ENCODE measurements at regions not wholly inside any gene's neighbourhood (a gene's known extent, or its start where the extent isn't known, plus 50 kb on each side); places are given as distances from the start of the nearest gene placed in this dataset.
"Not testable (repeated sequence)": the region's sequence is repeated elsewhere in the genome, so short reads cannot be mapped to it uniquely, and the experiment has no call there.

- DNase-seq: no peak
These were observed 127.9 kb upstream of the NOL4 start for GRCh38 chr18:34352385-34353163.

DNA sequence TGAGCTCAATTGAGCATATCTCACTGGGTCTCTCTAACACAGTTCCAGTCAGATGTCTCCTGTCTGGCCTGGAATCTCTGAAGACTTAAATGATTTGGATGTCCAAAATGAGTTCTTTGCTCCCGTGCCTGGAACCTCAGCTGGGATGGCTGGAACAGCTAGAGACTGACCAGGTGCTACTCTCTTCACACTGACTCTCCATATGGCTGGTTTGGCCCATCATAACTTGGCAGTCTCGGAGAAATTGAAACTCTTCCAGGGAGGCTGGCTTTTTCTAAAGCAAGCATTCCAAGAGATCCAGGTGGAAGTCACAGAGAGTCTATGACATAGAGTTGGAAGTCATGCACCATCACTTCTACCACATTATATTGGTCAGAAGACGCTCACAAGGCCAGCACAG, 129.6 kb upstream of the NOL4 start:
- no peak for DNase-seq

GRCh38 chr18:34357944-34358580, 133.3 kb upstream of the NOL4 start:
- DNase-seq: no peak

GRCh38 chr18:34358923-34359322, 134.2 kb upstream of the NOL4 start:
- DNase-seq: peak; percentile 1

DNA sequence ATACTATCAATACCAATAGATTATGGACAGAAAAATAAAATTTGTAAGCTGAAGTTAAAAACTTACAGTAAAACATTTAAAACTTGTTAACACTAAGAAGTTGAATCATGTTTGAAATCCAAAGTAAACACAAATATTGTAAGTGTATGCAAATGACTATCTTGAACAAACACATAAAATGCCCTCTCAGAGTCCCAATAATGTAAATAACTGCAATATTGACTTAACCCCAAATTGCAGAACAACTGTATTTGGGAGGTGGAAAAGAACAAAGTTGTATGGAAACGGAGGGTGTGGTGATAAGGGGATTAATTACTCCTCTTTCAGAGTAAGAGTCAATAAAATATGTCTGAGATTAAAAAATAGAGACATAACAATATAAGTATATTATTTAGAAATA, 140.0 kb upstream of the NOL4 start:
- no peak for DNase-seq

- no peak for DNase-seq
These were observed 146.1 kb upstream of the NOL4 start for GRCh38 chr18:34370704-34371395.

GRCh38 chr18:34380326-34380725, 155.6 kb upstream of the NOL4 start:
- DNase-seq: no peak

GRCh38 chr18:34385311-34385710, 160.6 kb upstream of the NOL4 start:
- DNase-seq: no peak

DNA sequence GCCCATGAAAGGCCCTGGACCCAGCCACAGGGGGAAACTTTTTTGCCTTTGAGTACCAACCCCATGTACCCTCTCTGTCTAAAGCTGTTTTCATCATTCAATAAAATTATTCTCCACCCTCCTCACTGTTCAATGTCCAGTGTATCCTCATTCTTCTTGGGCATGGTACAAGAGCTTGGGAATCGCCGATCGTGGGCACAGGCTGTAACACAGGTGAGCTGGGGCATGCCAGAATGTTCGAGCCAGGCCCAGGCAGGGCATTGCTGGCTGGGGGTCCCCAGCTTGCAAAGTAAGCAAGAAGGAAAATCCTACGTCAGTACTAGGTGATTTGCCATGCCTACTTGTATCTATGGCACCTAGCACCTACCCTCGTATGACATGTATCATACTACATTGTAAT, 162.1 kb upstream of the NOL4 start:
- DNase-seq: no peak

GRCh38 chr18:34397286-34397896, 172.7 kb upstream of the NOL4 start:
- no peak for DNase-seq

- no peak for DNase-seq
These were observed 175.2 kb upstream of the NOL4 start for GRCh38 chr18:34399892-34400291.

- DNase-seq: no peak
These were observed 176.1 kb upstream of the NOL4 start for GRCh38 chr18:34400834-34401233.

GRCh38 chr18:34401775-34402174, 177.1 kb upstream of the NOL4 start:
- DNase-seq: no peak

GRCh38 chr18:34407471-34407870, 182.8 kb upstream of the NOL4 start:
- not testable (repeated sequence) for DNase-seq

DNA sequence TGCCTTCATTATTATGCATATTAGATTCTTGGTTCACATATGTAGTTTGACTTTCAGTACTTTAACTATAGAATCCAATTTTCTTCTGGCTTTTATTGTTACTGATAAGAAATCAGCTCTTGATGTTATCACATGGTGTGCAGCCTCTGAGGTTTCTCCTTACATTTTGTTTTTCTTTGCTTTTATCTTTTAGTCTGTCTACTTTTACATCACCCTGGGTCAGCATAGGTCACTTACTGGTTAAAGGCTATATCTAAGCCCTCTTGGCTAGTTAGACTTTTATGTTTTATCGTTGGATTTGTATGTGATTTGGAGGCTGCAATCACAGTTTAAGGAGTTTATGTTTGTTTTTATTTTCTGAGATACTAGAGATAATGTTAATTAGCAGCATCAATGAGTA, 187.2 kb upstream of the NOL4 start:
- DNase-seq: no peak

DNA sequence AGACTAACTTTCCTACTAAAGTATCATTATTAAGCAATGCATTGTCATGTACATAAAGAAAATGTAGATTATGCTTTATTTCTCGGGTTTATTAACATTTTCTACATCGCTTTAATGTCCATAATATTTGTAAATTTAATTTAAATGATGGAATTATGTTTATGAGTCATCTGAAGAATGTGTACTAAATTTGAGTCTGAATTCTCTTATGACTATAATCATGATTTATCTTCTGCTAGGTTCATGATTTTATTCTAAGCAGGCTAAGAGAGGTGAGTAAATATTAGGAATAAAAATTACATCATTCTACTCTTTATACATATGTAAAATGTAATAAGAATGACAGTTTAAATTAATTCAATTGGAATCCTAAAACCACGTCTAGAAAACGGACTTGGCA, 206.3 kb upstream of the NOL4 start:
- DNase-seq: no peak

DNA sequence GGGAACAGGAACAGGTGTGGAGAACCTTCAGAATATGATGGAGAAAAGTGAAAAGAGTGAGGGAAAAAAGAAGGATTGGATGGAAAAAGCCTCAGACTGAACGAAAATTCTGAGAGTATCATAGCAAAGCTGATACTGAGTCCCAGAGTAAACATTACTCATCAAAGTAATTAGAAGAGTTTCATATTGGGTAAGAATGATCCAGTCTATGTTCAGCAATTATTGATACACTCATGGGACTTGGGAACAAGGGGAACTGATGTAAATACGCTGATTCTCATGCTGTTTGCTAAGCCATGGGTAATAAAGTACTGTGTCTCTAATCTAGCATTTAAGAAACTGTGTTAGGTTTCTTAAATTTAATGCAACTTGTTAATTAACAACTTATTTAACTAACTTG, 219.9 kb upstream of the NOL4 start:
- DNase-seq: no peak

- DNase-seq: no peak
These were observed 223.9 kb upstream of the NOL4 start for GRCh38 chr18:34448662-34449061.

DNA sequence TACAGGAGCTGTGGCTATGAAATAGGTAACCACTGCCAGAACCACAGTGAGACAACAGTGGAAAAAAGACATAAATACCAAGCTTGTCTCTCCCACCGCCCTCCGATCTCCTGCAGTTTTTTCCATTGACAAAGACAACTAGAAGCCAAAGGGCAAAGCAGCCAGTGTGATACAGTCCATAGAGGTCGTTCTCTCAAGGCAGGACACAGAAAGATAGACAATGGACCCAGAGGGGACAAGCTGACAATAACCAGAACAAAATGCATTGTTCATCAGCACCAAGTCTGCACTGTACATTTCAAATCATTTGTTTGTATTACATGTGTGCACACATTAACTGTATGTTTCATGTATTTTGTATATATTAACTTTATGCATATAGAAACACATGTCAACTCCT, 233.0 kb upstream of the NOL4 start:
- DNase-seq: no peak

- no peak for DNase-seq
These were observed 233.8 kb upstream of the NOL4 start for GRCh38 chr18:34458410-34458977.

DNA sequence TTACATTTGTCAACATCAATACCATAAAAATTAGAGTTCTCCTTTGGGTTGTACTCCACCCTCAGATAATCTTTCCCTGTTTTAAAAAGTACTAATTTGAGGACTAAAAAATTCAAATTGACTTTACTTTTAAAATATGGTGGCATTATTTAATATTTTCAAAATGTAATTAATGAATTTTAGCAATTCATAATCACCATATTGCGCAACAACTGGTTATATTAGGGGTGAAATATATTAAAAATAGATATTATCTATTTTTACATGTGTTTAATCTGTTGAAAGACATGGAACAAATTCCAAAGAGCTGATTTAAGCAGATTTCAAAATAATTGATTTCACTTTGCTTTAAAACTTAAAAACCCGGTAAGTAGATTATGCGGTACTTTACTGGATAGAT, 236.6 kb upstream of the NOL4 start:
- no peak for DNase-seq

GRCh38 chr18:34467058-34467457, 242.3 kb upstream of the NOL4 start:
- DNase-seq: peak; percentile 3

GRCh38 chr18:34480162-34480700, 229.9 kb upstream of the DTNA start:
- no peak for DNase-seq
